ENCODE measurements at regions not wholly inside any gene's neighbourhood (a gene's known extent, or its start where the extent isn't known, plus 50 kb on each side); places are given as distances from the start of the nearest gene placed in this dataset.
"Not testable (repeated sequence)": the region's sequence is repeated elsewhere in the genome, so short reads cannot be mapped to it uniquely, and the experiment has no call there.

- no peak for DNase-seq (ENCODE audit: low spot score)
- intact Hi-C loops (cut with DNase I): no loop called here
Observed at GRCh38 chr11:44471603-44472002, 93.9 kb upstream of the CD82 start.

GRCh38 chr11:44472916-44473315, 92.5 kb upstream of the CD82 start:
- intact Hi-C loops (cut with DNase I): no loop called here
- no peak for DNase-seq (ENCODE audit: low spot score)

GRCh38 chr11:44474702-44475101, 90.8 kb upstream of the CD82 start:
- DNase-seq (ENCODE audit: low spot score): no peak

GRCh38 chr11:44475114-44475686, 90.3 kb upstream of the CD82 start:
- intact Hi-C loops (cut with DNase I): no loop called here

More at GRCh38 chr11:44474702-44475101, 90.8 kb upstream of the CD82 start:
- intact Hi-C loops (cut with DNase I): no loop called here

GRCh38 chr11:44482338-44482737, 83.1 kb upstream of the CD82 start:
- intact Hi-C loops (cut with DNase I); DNase-seq (ENCODE audit: low spot score): not testable (repeated sequence)

More at GRCh38 chr11:44475114-44475686, 90.3 kb upstream of the CD82 start:
- no peak for DNase-seq (ENCODE audit: low spot score)

- intact Hi-C loops (cut with DNase I): no loop called here
- no peak for DNase-seq (ENCODE audit: low spot score)
Observed at GRCh38 chr11:44483919-44484610, 81.4 kb upstream of the CD82 start.

- no peak for DNase-seq (ENCODE audit: low spot score)
- intact Hi-C loops (cut with DNase I): no loop called here
Observed at GRCh38 chr11:44488165-44488965, 77.1 kb upstream of the CD82 start.

- DNase-seq (ENCODE audit: low spot score): no peak
Observed at GRCh38 chr11:44493383-44493782, 72.1 kb upstream of the CD82 start.

GRCh38 chr11:44493930-44494329, 71.5 kb upstream of the CD82 start:
- intact Hi-C loops (cut with DNase I): no loop called here
- DNase-seq (ENCODE audit: low spot score): no peak

More at GRCh38 chr11:44493383-44493782, 72.1 kb upstream of the CD82 start:
- intact Hi-C loops (cut with DNase I): no loop called here

- intact Hi-C loops (cut with DNase I): no loop called here
- DNase-seq (ENCODE audit: low spot score): no peak
Observed at GRCh38 chr11:44494785-44495184, 70.7 kb upstream of the CD82 start.

GRCh38 chr11:44496391-44496790, 69.1 kb upstream of the CD82 start:
- DNase-seq (ENCODE audit: low spot score): no peak
- intact Hi-C loops (cut with DNase I): no loop called here

- intact Hi-C loops (cut with DNase I): no loop called here
- no peak for DNase-seq (ENCODE audit: low spot score)
Observed at GRCh38 chr11:44498089-44498871, 67.2 kb upstream of the CD82 start.

- intact Hi-C loops (cut with DNase I): no loop called here
- no peak for DNase-seq (ENCODE audit: low spot score)
Observed at GRCh38 chr11:44502506-44502905, 63.0 kb upstream of the CD82 start.

GRCh38 chr11:44505581-44506054, 59.8 kb upstream of the CD82 start:
- intact Hi-C loops (cut with DNase I): no loop called here
- no peak for DNase-seq (ENCODE audit: low spot score)

GRCh38 chr11:44506375-44507016, 59.0 kb upstream of the CD82 start:
- intact Hi-C loops (cut with DNase I): no loop called here

GRCh38 chr11:44507491-44507890, 58.0 kb upstream of the CD82 start:
- no peak for DNase-seq (ENCODE audit: low spot score)
- intact Hi-C loops (cut with DNase I): no loop called here

More at GRCh38 chr11:44506375-44507016, 59.0 kb upstream of the CD82 start:
- no peak for DNase-seq (ENCODE audit: low spot score)

GRCh38 chr11:44507896-44508445, 57.5 kb upstream of the CD82 start:
- intact Hi-C loops (cut with DNase I): no loop called here

GRCh38 chr11:44509296-44509695, 56.2 kb upstream of the CD82 start:
- intact Hi-C loops (cut with DNase I): no loop called here
- DNase-seq (ENCODE audit: low spot score): no peak

More at GRCh38 chr11:44507896-44508445, 57.5 kb upstream of the CD82 start:
- DNase-seq (ENCODE audit: low spot score): no peak

- intact Hi-C loops (cut with DNase I): no loop called here
Observed at GRCh38 chr11:44510372-44510771, 55.1 kb upstream of the CD82 start.

More at GRCh38 chr11:44510372-44510771, 55.1 kb upstream of the CD82 start:
- DNase-seq (ENCODE audit: low spot score): no peak
